ENCODE measurements at regions not wholly inside any gene's neighbourhood (a gene's known extent, or its start where the extent isn't known, plus 50 kb on each side); places are given as distances from the start of the nearest gene placed in this dataset.

DNA sequence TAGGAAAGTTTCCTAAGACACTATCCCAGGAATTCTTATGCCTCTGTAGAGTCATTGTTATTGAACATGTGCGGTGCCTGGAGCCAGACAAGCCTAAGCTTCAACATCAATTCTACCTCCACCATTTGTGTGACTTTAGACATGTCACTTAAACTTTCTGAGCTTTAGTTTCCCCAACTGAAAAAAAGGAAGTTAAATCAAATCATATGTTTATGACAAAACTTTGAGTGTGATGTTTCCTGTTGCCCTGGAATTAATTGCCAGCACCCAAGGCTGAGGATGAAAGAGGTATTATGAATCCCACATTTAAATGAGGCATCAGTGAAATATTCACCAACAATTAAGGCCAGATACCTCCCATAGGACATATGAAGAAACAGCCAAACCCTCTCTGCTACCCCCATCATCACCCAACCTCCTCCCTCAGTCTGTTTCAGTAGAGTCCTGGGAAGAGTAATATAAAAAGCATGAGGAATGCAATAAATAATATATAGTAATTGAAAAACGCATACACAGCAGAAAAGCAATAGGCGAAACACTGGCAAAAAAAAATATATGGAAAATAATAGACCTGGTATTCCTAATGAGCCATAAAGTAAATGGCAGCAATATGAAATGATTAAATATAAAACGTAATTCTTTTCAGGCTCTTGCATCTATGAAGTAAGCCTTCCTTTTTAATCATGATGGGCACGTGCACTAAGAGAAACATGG, 182.0 kb upstream of the DCN start:
- TF ChIP-seq, protein P1, sequence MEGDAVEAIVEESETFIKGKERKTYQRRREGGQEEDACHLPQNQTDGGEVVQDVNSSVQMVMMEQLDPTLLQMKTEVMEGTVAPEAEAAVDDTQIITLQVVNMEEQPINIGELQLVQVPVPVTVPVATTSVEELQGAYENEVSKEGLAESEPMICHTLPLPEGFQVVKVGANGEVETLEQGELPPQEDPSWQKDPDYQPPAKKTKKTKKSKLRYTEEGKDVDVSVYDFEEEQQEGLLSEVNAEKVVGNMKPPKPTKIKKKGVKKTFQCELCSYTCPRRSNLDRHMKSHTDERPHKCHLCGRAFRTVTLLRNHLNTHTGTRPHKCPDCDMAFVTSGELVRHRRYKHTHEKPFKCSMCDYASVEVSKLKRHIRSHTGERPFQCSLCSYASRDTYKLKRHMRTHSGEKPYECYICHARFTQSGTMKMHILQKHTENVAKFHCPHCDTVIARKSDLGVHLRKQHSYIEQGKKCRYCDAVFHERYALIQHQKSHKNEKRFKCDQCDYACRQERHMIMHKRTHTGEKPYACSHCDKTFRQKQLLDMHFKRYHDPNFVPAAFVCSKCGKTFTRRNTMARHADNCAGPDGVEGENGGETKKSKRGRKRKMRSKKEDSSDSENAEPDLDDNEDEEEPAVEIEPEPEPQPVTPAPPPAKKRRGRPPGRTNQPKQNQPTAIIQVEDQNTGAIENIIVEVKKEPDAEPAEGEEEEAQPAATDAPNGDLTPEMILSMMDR (conservative IDR thresholded peaks at IDR 0.05; ENCODE audit: low read length), result no peak
- no peak for TF ChIP-seq EZH2phosphoT487 (IDR thresholded peaks at IDR 0.05; ENCODE audit: borderline replicate concordance, low read depth, low read length)
